AG20443 (cell line): ENCODE measurements at regions not wholly inside any gene's neighbourhood (a gene's known extent, or its start where the extent isn't known, plus 50 kb on each side); places are given as distances from the start of the nearest gene placed in this dataset.
"Not testable (repeated sequence)": the region's sequence is repeated elsewhere in the genome, so short reads cannot be mapped to it uniquely, and the experiment has no call there.

Source experiments
- DNase-seq: peaks from one replicate; pipeline ENCODE4 v3.0.0; 2012; ENCODE audit warnings: low spot score, mixed read lengths

- DNase-seq: no peak
Observed at GRCh38 chr10:3876350-3876962, 91.4 kb upstream of the KLF6 start.

GRCh38 chr10:3875842-3876235, 90.8 kb upstream of the KLF6 start:
- no peak for DNase-seq

- no peak for DNase-seq
Observed at GRCh38 chr10:3874990-3875841, 90.2 kb upstream of the KLF6 start.

GRCh38 chr10:3874610-3874989, 89.6 kb upstream of the KLF6 start:
- DNase-seq: not testable (repeated sequence)

GRCh38 chr10:3873728-3874461, 88.9 kb upstream of the KLF6 start:
- DNase-seq: no peak

- no peak for DNase-seq
Observed at GRCh38 chr10:3872712-3873329, 87.8 kb upstream of the KLF6 start.

GRCh38 chr10:3871424-3871996, 86.5 kb upstream of the KLF6 start:
- DNase-seq: no peak

- DNase-seq: no peak
Observed at GRCh38 chr10:3869036-3869435, 84.0 kb upstream of the KLF6 start.

GRCh38 chr10:3868271-3868664, 83.3 kb upstream of the KLF6 start:
- DNase-seq: no peak

- DNase-seq: no peak
Observed at GRCh38 chr10:3867454-3868270, 82.7 kb upstream of the KLF6 start.

GRCh38 chr10:3866332-3866731, 81.3 kb upstream of the KLF6 start:
- no peak for DNase-seq

GRCh38 chr10:3865565-3865964, 80.6 kb upstream of the KLF6 start:
- DNase-seq: no peak

- no peak for DNase-seq
Observed at GRCh38 chr10:3861795-3862194, 76.8 kb upstream of the KLF6 start.

- DNase-seq: no peak
Observed at GRCh38 chr10:3858051-3858845, 73.2 kb upstream of the KLF6 start.

GRCh38 chr10:3857318-3857717, 72.3 kb upstream of the KLF6 start:
- no peak for DNase-seq

GRCh38 chr10:3856593-3856992, 71.6 kb upstream of the KLF6 start:
- no peak for DNase-seq

GRCh38 chr10:3853547-3854303, 68.7 kb upstream of the KLF6 start:
- DNase-seq: peak; percentile 17

GRCh38 chr10:3853016-3853415, 68.0 kb upstream of the KLF6 start:
- DNase-seq: no peak

- peak; percentile 83 for DNase-seq
Observed at GRCh38 chr10:3852147-3852904, 67.3 kb upstream of the KLF6 start.
